HL-60 (cell line): ENCODE measurements at regions not wholly inside any gene's neighbourhood (a gene's known extent, or its start where the extent isn't known, plus 50 kb on each side); places are given as distances from the start of the nearest gene placed in this dataset.

Experiments used
- DNase-seq, 2 experiments: peaks; one replicate each; pipeline ENCODE4 v3.0.0-alpha.2; 2010 to 2020; ENCODE audit warnings: low read depth in 1 of 2, low spot score in 1 of 2
- H3K27ac ChIP-seq: fragments of 250-450 bp; sonication (Bioruptor Pico); replicated peaks from 2 replicates; pipeline ENCODE4 v1.5.1; 2020; ENCODE audit warnings: mild to moderate bottlenecking, moderate library complexity
- H3K27me3 ChIP-seq: fragments of 250-450 bp; sonication (Bioruptor Pico); 2 replicates; pipeline ENCODE4 v1.5.1; 2021; ENCODE audit warnings: mild to moderate bottlenecking, moderate library complexity; ENCODE audit not compliant: insufficient read depth, poor library complexity, severe bottlenecking
- H3K4me3 ChIP-seq: replicated peaks from 2 replicates; pipeline ENCODE4 v1.5.1; 2011; ENCODE audit warnings: mild to moderate bottlenecking, control low read depth, low read length; ENCODE audit not compliant: insufficient read depth
- GABPA ChIP-seq: IDR thresholded peaks from 2 replicates; pipeline ENCODE4 v1.6.1; 2012; ENCODE audit warnings: low read depth
- POLR2AphosphoS5 ChIP-seq: IDR thresholded peaks from 2 replicates; pipeline ENCODE4 v1.6.1; 2012; ENCODE audit warnings: low read depth
- SPI1 ChIP-seq: IDR thresholded peaks from 2 replicates; pipeline ENCODE4 v1.6.1; 2012; ENCODE audit warnings: low read depth, mild to moderate bottlenecking, borderline replicate concordance
- TF ChIP-seq, protein P1 (sequence below): IDR thresholded peaks from 2 replicates; pipeline ENCODE4 v1.6.1; 2012; ENCODE audit warnings: low read depth; ENCODE audit not compliant: insufficient replicate concordance
- TF ChIP-seq, protein P2 (sequence below): IDR thresholded peaks from one replicate; pipeline ENCODE4 v1.5.1; 2011; ENCODE audit warnings: low read length, control low read depth, inconsistent platforms; ENCODE audit not compliant: insufficient read depth

DNA sequence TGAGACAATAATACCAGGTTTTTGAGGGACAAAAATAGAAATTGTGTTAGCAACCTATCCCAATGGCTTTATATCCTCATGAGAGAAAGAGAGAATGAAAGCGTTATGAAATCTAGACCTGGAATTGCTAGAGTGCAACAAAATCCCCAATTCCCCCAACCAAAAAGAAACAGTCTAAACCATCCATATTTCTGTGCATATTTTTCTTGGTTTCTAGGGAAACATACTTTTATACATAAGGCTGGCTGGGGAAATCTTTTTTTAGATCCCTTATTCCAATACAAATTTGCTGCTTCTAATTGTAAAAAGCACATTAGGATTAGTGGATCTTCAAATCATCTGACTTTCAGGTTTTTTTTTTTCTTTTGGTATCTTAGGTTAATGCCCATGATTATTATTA lies 277.0 kb upstream of the SEMA3A start:
- TF ChIP-seq POLR2AphosphoS5 (no peak), SPI1 (no peak)
- Histone ChIP-seq H3K4me3 (no peak overlapping the region), H3K27me3 (no peaks in the 10 kb centered on the region), H3K27ac (no peak overlapping the region)
- DNase-seq: no peak

DNA sequence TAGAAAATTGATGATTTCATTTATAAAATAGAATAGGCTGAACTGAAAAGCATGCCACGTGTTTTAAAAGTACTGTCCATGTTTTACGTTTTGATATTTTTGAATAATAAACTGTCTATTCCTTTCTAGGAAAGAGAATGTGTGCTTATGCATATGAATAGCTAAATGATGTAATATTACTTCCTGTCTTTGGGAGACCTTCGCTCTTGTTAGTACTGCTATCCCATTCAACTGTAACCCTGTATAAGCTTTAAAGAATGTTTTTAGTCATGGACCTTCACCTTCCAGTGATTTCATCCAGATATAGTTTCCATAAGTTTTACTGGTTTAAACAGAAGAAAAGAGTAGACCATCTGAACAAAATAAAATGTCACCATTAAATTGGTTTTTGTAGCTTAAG lies 274.4 kb upstream of the SEMA3A start:
- DNase-seq: no peak
- TF ChIP-seq, protein P1, sequence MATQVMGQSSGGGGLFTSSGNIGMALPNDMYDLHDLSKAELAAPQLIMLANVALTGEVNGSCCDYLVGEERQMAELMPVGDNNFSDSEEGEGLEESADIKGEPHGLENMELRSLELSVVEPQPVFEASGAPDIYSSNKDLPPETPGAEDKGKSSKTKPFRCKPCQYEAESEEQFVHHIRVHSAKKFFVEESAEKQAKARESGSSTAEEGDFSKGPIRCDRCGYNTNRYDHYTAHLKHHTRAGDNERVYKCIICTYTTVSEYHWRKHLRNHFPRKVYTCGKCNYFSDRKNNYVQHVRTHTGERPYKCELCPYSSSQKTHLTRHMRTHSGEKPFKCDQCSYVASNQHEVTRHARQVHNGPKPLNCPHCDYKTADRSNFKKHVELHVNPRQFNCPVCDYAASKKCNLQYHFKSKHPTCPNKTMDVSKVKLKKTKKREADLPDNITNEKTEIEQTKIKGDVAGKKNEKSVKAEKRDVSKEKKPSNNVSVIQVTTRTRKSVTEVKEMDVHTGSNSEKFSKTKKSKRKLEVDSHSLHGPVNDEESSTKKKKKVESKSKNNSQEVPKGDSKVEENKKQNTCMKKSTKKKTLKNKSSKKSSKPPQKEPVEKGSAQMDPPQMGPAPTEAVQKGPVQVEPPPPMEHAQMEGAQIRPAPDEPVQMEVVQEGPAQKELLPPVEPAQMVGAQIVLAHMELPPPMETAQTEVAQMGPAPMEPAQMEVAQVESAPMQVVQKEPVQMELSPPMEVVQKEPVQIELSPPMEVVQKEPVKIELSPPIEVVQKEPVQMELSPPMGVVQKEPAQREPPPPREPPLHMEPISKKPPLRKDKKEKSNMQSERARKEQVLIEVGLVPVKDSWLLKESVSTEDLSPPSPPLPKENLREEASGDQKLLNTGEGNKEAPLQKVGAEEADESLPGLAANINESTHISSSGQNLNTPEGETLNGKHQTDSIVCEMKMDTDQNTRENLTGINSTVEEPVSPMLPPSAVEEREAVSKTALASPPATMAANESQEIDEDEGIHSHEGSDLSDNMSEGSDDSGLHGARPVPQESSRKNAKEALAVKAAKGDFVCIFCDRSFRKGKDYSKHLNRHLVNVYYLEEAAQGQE: no peak
- TF ChIP-seq GABPA (no peak), POLR2AphosphoS5 (no peak), SPI1 (no peak)
- TF ChIP-seq, protein P2, sequence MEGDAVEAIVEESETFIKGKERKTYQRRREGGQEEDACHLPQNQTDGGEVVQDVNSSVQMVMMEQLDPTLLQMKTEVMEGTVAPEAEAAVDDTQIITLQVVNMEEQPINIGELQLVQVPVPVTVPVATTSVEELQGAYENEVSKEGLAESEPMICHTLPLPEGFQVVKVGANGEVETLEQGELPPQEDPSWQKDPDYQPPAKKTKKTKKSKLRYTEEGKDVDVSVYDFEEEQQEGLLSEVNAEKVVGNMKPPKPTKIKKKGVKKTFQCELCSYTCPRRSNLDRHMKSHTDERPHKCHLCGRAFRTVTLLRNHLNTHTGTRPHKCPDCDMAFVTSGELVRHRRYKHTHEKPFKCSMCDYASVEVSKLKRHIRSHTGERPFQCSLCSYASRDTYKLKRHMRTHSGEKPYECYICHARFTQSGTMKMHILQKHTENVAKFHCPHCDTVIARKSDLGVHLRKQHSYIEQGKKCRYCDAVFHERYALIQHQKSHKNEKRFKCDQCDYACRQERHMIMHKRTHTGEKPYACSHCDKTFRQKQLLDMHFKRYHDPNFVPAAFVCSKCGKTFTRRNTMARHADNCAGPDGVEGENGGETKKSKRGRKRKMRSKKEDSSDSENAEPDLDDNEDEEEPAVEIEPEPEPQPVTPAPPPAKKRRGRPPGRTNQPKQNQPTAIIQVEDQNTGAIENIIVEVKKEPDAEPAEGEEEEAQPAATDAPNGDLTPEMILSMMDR: no peak
- Histone ChIP-seq H3K27ac (no peak overlapping the region), H3K4me3 (no peak overlapping the region), H3K27me3 (no peaks in the 10 kb centered on the region)

DNA sequence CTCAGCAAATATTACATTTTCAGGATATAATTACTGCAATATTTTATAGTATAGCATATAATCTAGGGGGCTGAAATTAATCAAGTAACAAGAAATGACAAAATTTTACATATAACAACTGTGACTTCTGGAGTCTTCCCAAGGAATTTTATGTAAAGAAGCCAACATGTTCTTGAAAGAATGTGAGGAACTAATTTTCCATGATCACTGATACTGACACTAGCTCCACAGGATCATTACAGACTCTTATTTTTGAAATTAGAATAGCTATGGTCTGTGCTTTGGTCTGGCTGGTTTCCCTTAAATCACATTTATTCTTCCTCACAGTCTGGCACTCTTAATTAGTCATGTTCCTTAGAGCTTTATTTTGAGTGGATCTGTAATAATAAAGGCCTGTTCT lies 267.7 kb upstream of the SEMA3A start:
- DNase-seq: no peak
- no peak overlapping the region for H3K27ac ChIP-seq

DNA sequence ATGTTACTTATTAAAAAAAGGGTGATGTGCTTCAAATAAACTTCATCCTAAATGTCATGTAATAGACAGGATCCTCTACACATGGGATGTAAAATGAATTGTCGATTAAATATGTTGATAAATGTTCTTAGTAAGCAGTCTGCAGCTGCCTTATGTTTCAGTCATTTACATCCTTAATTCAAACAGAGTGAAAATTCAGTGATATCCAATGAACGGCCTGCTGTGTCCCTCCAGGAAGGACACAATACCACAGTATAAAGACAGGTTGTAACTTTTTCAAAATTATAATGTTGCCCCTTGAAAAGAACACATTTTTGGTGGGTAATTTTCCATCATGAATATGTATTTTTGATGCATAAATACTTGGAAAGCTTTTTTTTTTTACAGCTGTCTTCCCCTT lies 266.5 kb upstream of the SEMA3A start:
- no peak for DNase-seq
- no peak overlapping the region for H3K4me3 ChIP-seq
- H3K27ac ChIP-seq: no peak overlapping the region
- TF ChIP-seq, protein P2: no peak
- TF ChIP-seq, protein P1: no peak
- TF ChIP-seq SPI1: no peak
- TF ChIP-seq POLR2AphosphoS5: no peak
- TF ChIP-seq GABPA: no peak
- no peaks in the 10 kb centered on the region for H3K27me3 ChIP-seq

More for the DNA sequence above, 267.7 kb upstream of the SEMA3A start:
- TF ChIP-seq, protein P1: no peak
- no peak for TF ChIP-seq SPI1
- no peak for TF ChIP-seq GABPA
- no peak for TF ChIP-seq POLR2AphosphoS5
- TF ChIP-seq, protein P2: no peak
- Histone ChIP-seq H3K27me3 (no peaks in the 10 kb centered on the region), H3K4me3 (no peak overlapping the region)
